Neural cell (in vitro differentiated cells): ENCODE measurements at regions not wholly inside any gene's neighbourhood (a gene's known extent, or its start where the extent isn't known, plus 50 kb on each side); places are given as distances from the start of the nearest gene placed in this dataset.

Source experiments
- H2AFZ ChIP-seq: fragments of 200-600, 300-800 bp; sonication (generic), shearing (Covaris generic); 2 replicates; pipeline ENCODE4 v1.6.0; 2014; ENCODE audit warnings: low read depth, mild to moderate bottlenecking, antibody characterized with exemption, low read length, moderate library complexity
- H3F3A ChIP-seq: fragments of 200-600 bp; shearing (Covaris generic); 2 replicates; pipeline ENCODE4 v1.6.1; 2016; ENCODE audit warnings: mild to moderate bottlenecking, moderate library complexity, mixed read lengths, antibody characterized with exemption, low read length; ENCODE audit not compliant: insufficient read depth, poor library complexity, severe bottlenecking
- H3K27ac ChIP-seq: fragments of 200-600, 300-800 bp; sonication (generic), shearing (Covaris generic); 2 replicates; pipeline ENCODE4 v1.5.1; 2014; ENCODE audit warnings: mild to moderate bottlenecking, low read length, moderate library complexity
- H3K27me3 ChIP-seq: fragments of 300-800, 200-600 bp; sonication (generic), shearing (Covaris generic); 2 replicates; pipeline ENCODE4 v1.6.0; 2014; ENCODE audit warnings: mild to moderate bottlenecking, low read depth, low read length, moderate library complexity; ENCODE audit not compliant: insufficient read depth
- H3K36me3 ChIP-seq: fragments of 300-800, 200-600 bp; sonication (generic), shearing (Covaris generic); 2 replicates; pipeline ENCODE4 v1.5.1; 2014; ENCODE audit warnings: mild to moderate bottlenecking, antibody characterized with exemption, low read length, moderate library complexity; ENCODE audit not compliant: insufficient read depth
- H3K4me2 ChIP-seq: fragments of 300-800, 200-600 bp; sonication (generic), shearing (Covaris generic); 2 replicates; pipeline ENCODE4 v1.6.0; 2014; ENCODE audit warnings: mild to moderate bottlenecking, low read length
- H3K4me3 ChIP-seq: fragments of 300-800, 200-600 bp; sonication (generic), shearing (Covaris generic); 2 replicates; pipeline ENCODE4 v1.5.1; 2014; ENCODE audit warnings: mild to moderate bottlenecking, low read length, moderate library complexity
- H3K79me2 ChIP-seq: fragments of 200-600 bp; shearing (Covaris generic); replicated peaks from 2 replicates; pipeline ENCODE4 v1.6.0; 2014; ENCODE audit warnings: mild to moderate bottlenecking, low read length, moderate library complexity; ENCODE audit not compliant: insufficient read depth
- H3K9ac ChIP-seq: fragments of 300-800, 200-600 bp; sonication (generic), shearing (Covaris generic); 2 replicates; pipeline ENCODE4 v1.6.1; 2016; ENCODE audit warnings: mild to moderate bottlenecking, low read length, mixed read lengths
- H3K9me2 ChIP-seq: fragments of 200-600 bp; shearing (Covaris generic); 2 replicates; pipeline ENCODE4 v1.6.1; 2016; ENCODE audit warnings: mild to moderate bottlenecking, low read length, mixed read lengths; ENCODE audit not compliant: insufficient read depth
- H3K9me3 ChIP-seq: fragments of 200-600, 300-800 bp; sonication (generic), shearing (Covaris generic); 2 replicates; pipeline ENCODE4 v1.6.1; 2016; ENCODE audit warnings: mild to moderate bottlenecking, mixed run types, low read length, moderate library complexity, mixed read lengths
- H4K20me1 ChIP-seq: fragments of 200-600 bp; shearing (Covaris generic); 2 replicates; pipeline ENCODE4 v1.6.1; 2016; ENCODE audit warnings: mild to moderate bottlenecking, mixed run types; ENCODE audit not compliant: insufficient read depth
- CTCF ChIP-seq: fragments of 450-650 bp; IDR thresholded peaks from 2 replicates; pipeline ENCODE4 v1.5.1; 2014; ENCODE audit warnings: antibody characterized with exemption, mild to moderate bottlenecking, moderate library complexity; ENCODE audit not compliant: poor library complexity, severe bottlenecking
- EP300 ChIP-seq: fragments of 450-650 bp; conservative IDR thresholded peaks from 2 replicates; pipeline ENCODE4 v1.6.1; 2014; ENCODE audit warnings: antibody characterized with exemption, mild to moderate bottlenecking, moderate library complexity; ENCODE audit not compliant: poor library complexity, severe bottlenecking
- EZH2 ChIP-seq: fragments of 200-600, 300-800 bp; shearing (Covaris generic), sonication (generic); IDR thresholded peaks from 2 replicates; pipeline ENCODE4 v1.6.1; 2014; ENCODE audit warnings: antibody characterized with exemption, low read length, borderline replicate concordance, mild to moderate bottlenecking; ENCODE audit not compliant: insufficient read depth, poor library complexity, severe bottlenecking
- MXI1 ChIP-seq: fragments of 450-650 bp; conservative IDR thresholded peaks from 2 replicates; pipeline ENCODE4 v1.6.1; 2014; ENCODE audit warnings: antibody characterized with exemption, mild to moderate bottlenecking; ENCODE audit not compliant: poor library complexity, severe bottlenecking
- POLR2AphosphoS5 ChIP-seq: IDR thresholded peaks from 2 replicates; pipeline ENCODE4 v1.6.1; 2012
- RAD21 ChIP-seq: fragments of 450-650 bp; conservative IDR thresholded peaks from 2 replicates; pipeline ENCODE4 v1.6.1; 2014; ENCODE audit warnings: antibody characterized with exemption, mild to moderate bottlenecking, moderate library complexity
- REST ChIP-seq: IDR thresholded peaks from 2 replicates; pipeline ENCODE4 v1.6.1; 2012; ENCODE audit warnings: borderline replicate concordance
- SMC3 ChIP-seq: fragments of 450-650 bp; conservative IDR thresholded peaks from 2 replicates; pipeline ENCODE4 v1.6.1; 2014; ENCODE audit warnings: antibody characterized with exemption, mild to moderate bottlenecking, moderate library complexity; ENCODE audit not compliant: poor library complexity
- TAF1 ChIP-seq: IDR thresholded peaks from 2 replicates; pipeline ENCODE4 v1.6.1; 2012; ENCODE audit warnings: low read depth

- H3K27ac ChIP-seq: no peak overlapping the region
Measured at GRCh38 chr2:49753344-49753985, 599.1 kb upstream of the FSHR start.

GRCh38 chr2:49737606-49738005 is 583.3 kb upstream of the FSHR start:
- no peaks in the 10 kb centered on the region for H3K27me3 ChIP-seq
- H3K27ac ChIP-seq: no peak overlapping the region
- H4K20me1 ChIP-seq: no peaks in the 10 kb centered on the region
- no peaks in the 10 kb centered on the region for H3K9me3 ChIP-seq
- H3K4me3 ChIP-seq: no peak overlapping the region
- no peak overlapping the region for H3K9ac ChIP-seq
- H3K79me2 ChIP-seq: no peaks in the 10 kb centered on the region
- H3F3A ChIP-seq: no peaks in the 10 kb centered on the region
- no peaks in the 10 kb centered on the region for H3K36me3 ChIP-seq
- H3K4me2 ChIP-seq: no peak overlapping the region
- H3K9me2 ChIP-seq: no peaks in the 10 kb centered on the region
- no peak overlapping the region for H2AFZ ChIP-seq
- TF ChIP-seq POLR2AphosphoS5 (no peak), EZH2 (no peak), SMC3 (no peak), TAF1 (no peak), RAD21 (no peak), CTCF (no peak), EP300 (no peak), MXI1 (no peak)

More at GRCh38 chr2:49753344-49753985, 599.1 kb upstream of the FSHR start:
- H3K4me3 ChIP-seq: no peak overlapping the region
- no peaks in the 10 kb centered on the region for H3K27me3 ChIP-seq
- TF ChIP-seq TAF1 (no peak), EP300 (no peak), CTCF (no peak), EZH2 (no peak), SMC3 (no peak), POLR2AphosphoS5 (no peak), MXI1 (no peak), REST (no peak), RAD21 (no peak)
- H2AFZ ChIP-seq: no peak overlapping the region
- no peaks in the 10 kb centered on the region for H4K20me1 ChIP-seq
- H3K36me3 ChIP-seq: no peaks in the 10 kb centered on the region
- H3F3A ChIP-seq: no peaks in the 10 kb centered on the region
- H3K4me2 ChIP-seq: no peak overlapping the region
- H3K9ac ChIP-seq: no peak overlapping the region
- H3K79me2 ChIP-seq: no peaks in the 10 kb centered on the region
- no peaks in the 10 kb centered on the region for H3K9me3 ChIP-seq
- H3K9me2 ChIP-seq: no peaks in the 10 kb centered on the region
